BLaER1 (cell line): ENCODE measurements at regions not wholly inside any gene's neighbourhood (a gene's known extent, or its start where the extent isn't known, plus 50 kb on each side); places are given as distances from the start of the nearest gene placed in this dataset.

ENCODE experiments used
- H3K27ac ChIP-seq: shearing (Covaris generic); formaldehyde crosslinking; 2 replicates; pipeline ENCODE4 v1.8.1; 2022
- H3K27me3 ChIP-seq: shearing (Covaris generic); formaldehyde crosslinking; 2 replicates; pipeline ENCODE4 v1.8.1; 2022
- H3K36me3 ChIP-seq: shearing (Covaris generic); formaldehyde crosslinking; 2 replicates; pipeline ENCODE4 v1.8.1; 2022
- H3K4me1 ChIP-seq: shearing (Covaris generic); formaldehyde crosslinking; 2 replicates; pipeline ENCODE4 v1.8.1; 2022
- H3K4me2 ChIP-seq: shearing (Covaris generic); formaldehyde crosslinking; 2 replicates; pipeline ENCODE4 v1.8.1; 2022
- H3K4me3 ChIP-seq: shearing (Covaris generic); formaldehyde crosslinking; 2 replicates; pipeline ENCODE4 v1.8.1; 2022
- H3K9ac ChIP-seq: shearing (Covaris generic); formaldehyde crosslinking; 2 replicates; pipeline ENCODE4 v1.8.1; 2022
- H3K9me3 ChIP-seq: shearing (Covaris generic); formaldehyde crosslinking; 2 replicates; pipeline ENCODE4 v1.8.1; 2022
- H4K20me1 ChIP-seq: shearing (Covaris generic); formaldehyde crosslinking; 2 replicates; pipeline ENCODE4 v1.8.1; 2022
- Cebpa-rat ChIP-seq: shearing (Covaris generic); IDR thresholded peaks from 2 replicates; pipeline ENCODE4 v1.8.1; 2022

DNA sequence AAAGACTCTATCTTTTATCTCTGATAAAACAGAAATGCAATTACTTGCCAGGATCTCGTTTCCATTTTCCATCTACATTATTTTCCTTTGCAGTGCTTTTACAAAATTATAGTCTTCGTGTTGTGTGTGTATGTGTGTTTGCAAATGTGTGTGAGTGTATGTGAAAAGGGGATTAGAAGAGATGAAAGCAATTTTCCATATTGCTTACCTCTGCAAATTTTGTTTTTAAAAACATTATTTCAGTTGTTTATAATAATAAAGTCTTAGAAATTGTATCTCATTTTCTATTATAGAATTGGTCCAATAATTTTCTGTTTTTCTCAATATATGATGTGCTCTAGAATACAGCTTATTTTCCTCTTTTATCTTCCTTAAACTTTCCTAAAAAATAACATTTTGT is 421.3 kb upstream of the ANKRD30A start:
- no peaks in the 10 kb centered on the region for H4K20me1 ChIP-seq
- H3K9ac ChIP-seq = no peak overlapping the region
- no peaks in the 10 kb centered on the region for H3K4me1 ChIP-seq
- H3K9me3 ChIP-seq = no peaks in the 10 kb centered on the region
- no peak overlapping the region for H3K27ac ChIP-seq
- no peak overlapping the region for H3K4me2 ChIP-seq
- H3K27me3 ChIP-seq = no peaks in the 10 kb centered on the region
- H3K4me3 ChIP-seq = no peak overlapping the region
- no peaks in the 10 kb centered on the region for H3K36me3 ChIP-seq
- no peak for TF ChIP-seq Cebpa-rat

DNA sequence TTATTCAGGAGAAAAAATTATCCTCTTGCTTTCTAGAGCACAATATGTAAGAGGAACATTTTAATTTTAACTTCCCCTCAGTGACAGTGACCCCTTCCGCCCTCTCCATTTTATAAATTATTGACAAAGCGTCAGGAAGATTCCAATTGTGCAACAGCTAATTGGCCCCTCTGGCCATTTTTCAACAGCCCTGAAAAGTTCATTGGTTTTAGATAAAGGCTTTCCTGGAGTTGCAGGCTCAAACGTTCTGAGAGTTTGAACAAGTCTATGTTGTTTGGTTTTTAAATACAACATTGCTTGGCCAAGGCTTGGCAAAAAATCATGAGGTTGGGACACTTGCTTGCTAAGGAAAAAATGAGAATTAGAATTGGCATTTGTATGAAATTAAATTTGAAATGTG is 422.2 kb upstream of the ANKRD30A start:
- H4K20me1 ChIP-seq = no peaks in the 10 kb centered on the region
- no peak for TF ChIP-seq Cebpa-rat

DNA sequence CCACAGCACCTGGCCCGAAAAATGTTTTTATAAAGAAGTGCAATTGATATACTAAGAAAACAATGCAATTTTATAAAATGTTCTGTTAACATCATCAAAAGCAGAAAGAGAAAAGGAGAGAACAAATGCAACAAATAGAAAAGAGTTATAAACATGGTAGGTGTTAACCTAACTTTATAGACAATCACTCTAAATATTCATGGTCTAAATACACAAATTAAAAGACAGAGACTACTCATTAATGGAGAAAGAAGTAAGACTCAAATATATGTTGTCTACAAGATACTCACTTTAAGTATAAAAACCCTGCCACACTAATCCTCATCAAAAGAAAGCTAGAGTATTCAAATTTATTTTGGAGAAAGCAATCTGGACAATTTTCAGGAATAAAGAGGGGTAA is 425.3 kb upstream of the ANKRD30A start:
- Histone ChIP-seq H3K27me3 (no peaks in the 10 kb centered on the region), H4K20me1 (no peaks in the 10 kb centered on the region), H3K4me2 (no peak overlapping the region), H3K9me3 (no peaks in the 10 kb centered on the region), H3K4me1 (no peaks in the 10 kb centered on the region), H3K4me3 (no peak overlapping the region), H3K27ac (no peak overlapping the region), H3K9ac (no peak overlapping the region), H3K36me3 (no peaks in the 10 kb centered on the region)
- no peak for TF ChIP-seq Cebpa-rat

More for the DNA sequence above, 422.2 kb upstream of the ANKRD30A start:
- no peaks in the 10 kb centered on the region for H3K4me1 ChIP-seq
- H3K27ac ChIP-seq = no peak overlapping the region
- no peaks in the 10 kb centered on the region for H3K27me3 ChIP-seq
- no peak overlapping the region for H3K9ac ChIP-seq
- no peaks in the 10 kb centered on the region for H3K36me3 ChIP-seq
- no peak overlapping the region for H3K4me2 ChIP-seq
- no peaks in the 10 kb centered on the region for H3K9me3 ChIP-seq
- no peak overlapping the region for H3K4me3 ChIP-seq

DNA sequence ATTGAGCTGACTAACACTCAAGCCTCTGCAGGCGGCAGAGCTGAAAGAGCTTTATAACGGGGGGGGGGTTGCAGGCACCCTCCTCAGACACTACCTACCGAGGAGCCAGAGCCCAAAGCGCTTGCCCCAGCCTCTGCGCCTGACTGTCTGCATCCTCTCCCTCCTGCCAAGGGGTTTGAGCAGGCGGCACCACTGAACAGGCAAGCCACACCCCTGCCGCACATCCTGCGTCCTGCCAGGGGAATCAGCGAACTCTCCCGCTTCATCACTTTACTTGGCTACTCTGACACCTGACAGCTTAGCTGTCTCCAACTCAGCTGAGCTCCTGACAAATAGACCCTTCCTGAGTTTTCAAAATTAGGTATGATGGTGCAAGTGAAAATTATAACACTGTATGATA is 432.6 kb upstream of the ANKRD30A start:
- no peaks in the 10 kb centered on the region for H3K9me3 ChIP-seq
- no peak overlapping the region for H3K4me2 ChIP-seq
- no peaks in the 10 kb centered on the region for H3K4me1 ChIP-seq
- H3K9ac ChIP-seq = no peak overlapping the region
- no peaks in the 10 kb centered on the region for H4K20me1 ChIP-seq
- H3K4me3 ChIP-seq = no peak overlapping the region
- no peaks in the 10 kb centered on the region for H3K36me3 ChIP-seq
- no peak overlapping the region for H3K27ac ChIP-seq
- no peak for TF ChIP-seq Cebpa-rat
- H3K27me3 ChIP-seq = no peaks in the 10 kb centered on the region

DNA sequence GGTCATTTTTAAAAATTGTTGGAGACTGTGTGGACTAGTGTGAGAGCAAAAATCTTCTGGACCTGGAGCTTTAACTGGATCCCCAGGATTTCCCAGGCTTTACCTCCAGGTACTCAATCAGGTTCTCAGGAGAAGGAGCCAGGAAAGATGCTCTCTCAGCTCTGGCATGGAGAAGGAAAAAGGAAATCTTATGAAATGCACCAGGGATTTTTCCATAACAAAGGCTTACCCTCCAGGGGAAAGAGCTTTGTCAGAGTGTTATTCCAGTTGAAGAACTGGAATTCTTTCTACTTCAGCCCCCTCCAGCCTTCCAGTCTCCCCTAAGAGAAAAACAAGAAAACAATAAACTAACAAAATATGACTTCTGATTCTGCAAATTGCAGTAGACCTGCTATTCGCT is 436.7 kb upstream of the ANKRD30A start:
- TF ChIP-seq Cebpa-rat = no peak
- H3K9me3 ChIP-seq = no peaks in the 10 kb centered on the region
- no peaks in the 10 kb centered on the region for H3K36me3 ChIP-seq
- no peaks in the 10 kb centered on the region for H3K27me3 ChIP-seq
- no peak overlapping the region for H3K9ac ChIP-seq
- H4K20me1 ChIP-seq = no peaks in the 10 kb centered on the region
- H3K27ac ChIP-seq = no peak overlapping the region
- no peak overlapping the region for H3K4me3 ChIP-seq
- no peaks in the 10 kb centered on the region for H3K4me1 ChIP-seq
- H3K4me2 ChIP-seq = no peak overlapping the region

DNA sequence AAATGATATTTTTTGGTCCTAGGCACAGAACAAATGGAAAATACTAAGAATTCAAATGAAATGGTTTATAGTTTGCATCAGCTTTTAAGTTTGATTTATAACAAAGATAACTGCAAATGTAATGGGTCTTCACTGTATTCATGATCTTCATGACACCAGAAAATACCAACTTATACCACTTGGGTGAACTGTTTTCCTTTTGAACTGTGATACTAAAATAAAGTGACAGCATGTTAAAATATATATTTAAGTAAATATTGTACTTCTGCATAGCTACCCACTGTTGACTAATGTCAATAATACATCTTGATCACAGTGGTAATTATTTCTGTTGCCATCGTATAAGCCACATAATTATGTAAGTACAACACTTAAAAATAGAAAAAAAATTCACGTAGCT is 442.0 kb upstream of the ANKRD30A start:
- no peak for TF ChIP-seq Cebpa-rat
- Histone ChIP-seq H3K9ac (no peak overlapping the region), H3K27ac (no peak overlapping the region)

DNA sequence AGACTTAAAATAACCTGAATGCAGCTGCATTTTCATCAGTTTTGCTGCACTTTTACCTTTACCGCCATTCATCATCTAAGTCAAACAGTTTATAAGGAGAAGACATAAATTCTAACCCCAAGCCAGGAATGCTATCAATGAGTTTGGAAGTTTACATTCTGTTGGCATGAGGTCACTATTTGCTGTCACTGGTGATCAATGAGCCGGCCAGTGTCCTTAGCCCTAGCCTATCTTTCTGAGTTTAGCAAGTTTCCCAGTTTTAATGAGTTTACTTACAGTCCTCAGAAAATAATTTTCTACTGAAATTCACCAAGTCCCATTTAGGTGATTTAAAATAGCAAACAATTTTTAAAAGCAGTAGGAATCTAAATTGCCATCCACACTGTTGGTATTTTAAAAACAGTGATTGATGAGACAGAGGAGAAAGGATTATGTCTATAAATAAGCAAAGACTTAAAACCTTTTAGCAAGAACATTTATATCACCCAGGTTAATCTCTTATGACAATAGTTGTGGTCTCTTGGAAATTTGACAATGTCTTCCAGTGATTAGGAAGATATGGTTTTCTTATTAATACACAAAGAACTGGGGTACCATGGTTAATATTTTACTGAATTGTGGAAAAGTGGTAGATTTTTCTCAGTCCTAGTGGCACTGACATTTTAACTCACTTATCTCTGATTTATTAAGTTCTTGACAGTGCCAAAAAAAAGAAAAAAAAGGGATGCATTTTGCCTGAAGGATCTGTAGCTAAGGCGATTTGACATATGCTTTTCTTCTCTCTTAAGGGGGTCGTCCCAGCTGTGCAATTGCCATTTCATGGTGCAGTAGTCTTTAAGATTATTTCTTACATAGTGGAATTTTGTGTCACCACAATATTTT is 443.4 kb upstream of the ANKRD30A start:
- Histone ChIP-seq H3K4me3 (no peak overlapping the region), H3K9ac (no peak overlapping the region), H4K20me1 (no peaks in the 10 kb centered on the region), H3K4me1 (no peaks in the 10 kb centered on the region), H3K27ac (no peak overlapping the region), H3K36me3 (no peaks in the 10 kb centered on the region), H3K4me2 (no peak overlapping the region), H3K27me3 (no peaks in the 10 kb centered on the region), H3K9me3 (no peaks in the 10 kb centered on the region)
- no peak for TF ChIP-seq Cebpa-rat

More for the DNA sequence above, 442.0 kb upstream of the ANKRD30A start:
- no peaks in the 10 kb centered on the region for H3K27me3 ChIP-seq
- no peak overlapping the region for H3K4me2 ChIP-seq
- no peaks in the 10 kb centered on the region for H3K4me1 ChIP-seq
- no peaks in the 10 kb centered on the region for H3K9me3 ChIP-seq
- H3K36me3 ChIP-seq = no peaks in the 10 kb centered on the region
- H3K4me3 ChIP-seq = no peak overlapping the region
- H4K20me1 ChIP-seq = no peaks in the 10 kb centered on the region

DNA sequence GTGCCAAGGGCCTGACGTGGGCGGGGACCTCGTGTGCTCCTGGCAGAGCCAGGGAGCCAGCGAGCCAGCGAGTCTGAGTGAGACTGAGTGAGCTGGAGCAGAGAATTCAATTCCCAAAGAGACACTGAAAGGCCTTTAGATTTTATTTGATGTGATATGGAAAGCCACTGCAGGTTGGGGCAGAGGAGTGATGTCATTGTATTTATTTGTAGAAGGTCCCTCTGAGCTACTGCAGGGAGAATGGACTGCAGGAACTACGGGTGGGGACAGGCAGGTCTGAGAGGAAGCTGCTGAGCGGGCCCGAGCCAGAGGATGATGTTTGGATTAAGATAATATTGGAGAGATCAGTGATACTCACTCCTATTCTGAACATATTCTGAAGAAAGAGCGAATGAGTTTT is 445.8 kb upstream of the ANKRD30A start:
- Histone ChIP-seq H3K4me1 (no peaks in the 10 kb centered on the region), H3K9ac (no peak overlapping the region), H3K36me3 (no peaks in the 10 kb centered on the region), H3K9me3 (no peaks in the 10 kb centered on the region), H3K27me3 (no peaks in the 10 kb centered on the region), H4K20me1 (no peaks in the 10 kb centered on the region), H3K27ac (no peak overlapping the region), H3K4me2 (no peak overlapping the region), H3K4me3 (no peak overlapping the region)
- TF ChIP-seq Cebpa-rat = no peak

DNA sequence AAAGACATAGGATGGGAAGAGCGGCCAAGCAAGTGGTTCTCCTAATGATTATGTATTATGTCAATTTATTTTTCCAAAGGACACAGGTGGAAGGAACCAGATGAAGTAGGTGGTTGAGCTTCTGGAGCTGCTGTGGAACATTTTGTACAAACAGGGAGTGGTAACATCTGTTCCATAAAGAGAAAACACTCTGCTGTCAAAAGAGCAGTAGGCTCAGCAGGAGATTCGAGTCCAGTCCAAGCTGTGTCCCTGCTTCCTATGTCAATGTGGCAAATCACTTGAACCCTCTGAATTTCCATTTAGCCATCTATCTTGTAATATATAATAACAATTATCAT is 448.0 kb upstream of the ANKRD30A start:
- Histone ChIP-seq H3K27ac (no peak overlapping the region), H3K9me3 (no peaks in the 10 kb centered on the region), H3K36me3 (no peaks in the 10 kb centered on the region), H3K4me2 (no peak overlapping the region), H3K4me3 (no peak overlapping the region), H3K27me3 (no peaks in the 10 kb centered on the region), H3K9ac (no peak overlapping the region), H3K4me1 (no peaks in the 10 kb centered on the region), H4K20me1 (no peaks in the 10 kb centered on the region)
- TF ChIP-seq Cebpa-rat = no peak

DNA sequence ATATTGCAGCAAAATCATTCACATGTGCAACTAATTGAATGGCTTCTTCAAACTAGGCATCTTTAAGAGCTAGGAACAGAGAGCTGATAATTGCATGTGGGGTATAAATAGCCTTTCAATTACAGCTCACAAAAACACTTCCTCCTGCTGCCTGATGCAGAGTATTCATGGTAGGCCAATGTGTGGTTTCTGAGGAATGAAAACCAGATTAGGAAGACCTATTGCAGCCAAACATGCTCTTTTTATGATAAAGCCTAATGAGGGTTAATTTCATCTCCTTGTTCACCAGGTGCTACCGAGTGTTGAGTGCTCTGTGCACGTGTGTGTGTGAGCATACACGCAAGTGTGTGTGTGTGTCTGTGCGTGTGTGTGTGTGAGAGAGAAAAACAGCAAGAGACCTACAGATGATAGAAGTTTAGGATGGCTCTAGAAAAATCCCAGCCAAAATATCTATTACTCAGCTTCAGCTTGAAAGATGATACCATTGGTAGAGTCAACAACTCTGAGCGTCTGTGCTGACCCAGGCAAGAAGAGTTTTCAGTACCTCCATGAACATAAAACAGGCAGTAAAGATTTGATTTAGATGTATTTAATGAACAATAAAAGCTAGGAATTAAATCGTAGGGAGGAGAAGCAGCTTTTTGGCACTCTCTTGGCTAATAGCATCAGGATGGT is 448.5 kb upstream of the ANKRD30A start:
- H4K20me1 ChIP-seq = no peaks in the 10 kb centered on the region
- no peak overlapping the region for H3K9ac ChIP-seq
- no peak overlapping the region for H3K27ac ChIP-seq
- no peaks in the 10 kb centered on the region for H3K9me3 ChIP-seq
- H3K27me3 ChIP-seq = no peaks in the 10 kb centered on the region
- TF ChIP-seq Cebpa-rat = no peak
- no peak overlapping the region for H3K4me3 ChIP-seq
- H3K4me1 ChIP-seq = no peaks in the 10 kb centered on the region
- H3K36me3 ChIP-seq = no peaks in the 10 kb centered on the region
- H3K4me2 ChIP-seq = no peak overlapping the region
